HL-60 (cell line): ENCODE measurements at regions not wholly inside any gene's neighbourhood (a gene's known extent, or its start where the extent isn't known, plus 50 kb on each side); places are given as distances from the start of the nearest gene placed in this dataset.

Source experiments
- DNase-seq, 2 experiments: peaks; one replicate each; pipeline ENCODE4 v3.0.0-alpha.2; 2010 to 2020; ENCODE audit warnings: low read depth in 1 of 2, low spot score in 1 of 2
- H3K27ac ChIP-seq: fragments of 250-450 bp; sonication (Bioruptor Pico); replicated peaks from 2 replicates; pipeline ENCODE4 v1.5.1; 2020; ENCODE audit warnings: mild to moderate bottlenecking, moderate library complexity
- H3K27me3 ChIP-seq: fragments of 250-450 bp; sonication (Bioruptor Pico); 2 replicates; pipeline ENCODE4 v1.5.1; 2021; ENCODE audit warnings: mild to moderate bottlenecking, moderate library complexity; ENCODE audit not compliant: insufficient read depth, poor library complexity, severe bottlenecking
- H3K4me3 ChIP-seq: replicated peaks from 2 replicates; pipeline ENCODE4 v1.5.1; 2011; ENCODE audit warnings: mild to moderate bottlenecking, control low read depth, low read length; ENCODE audit not compliant: insufficient read depth
- GABPA ChIP-seq: IDR thresholded peaks from 2 replicates; pipeline ENCODE4 v1.6.1; 2012; ENCODE audit warnings: low read depth
- POLR2AphosphoS5 ChIP-seq: IDR thresholded peaks from 2 replicates; pipeline ENCODE4 v1.6.1; 2012; ENCODE audit warnings: low read depth
- SPI1 ChIP-seq: IDR thresholded peaks from 2 replicates; pipeline ENCODE4 v1.6.1; 2012; ENCODE audit warnings: low read depth, mild to moderate bottlenecking, borderline replicate concordance
- TF ChIP-seq, protein P1 (sequence below): IDR thresholded peaks from one replicate; pipeline ENCODE4 v1.5.1; 2011; ENCODE audit warnings: low read length, control low read depth, inconsistent platforms; ENCODE audit not compliant: insufficient read depth
- TF ChIP-seq, protein P2 (sequence below): IDR thresholded peaks from 2 replicates; pipeline ENCODE4 v1.6.1; 2012; ENCODE audit warnings: low read depth; ENCODE audit not compliant: insufficient replicate concordance

DNA sequence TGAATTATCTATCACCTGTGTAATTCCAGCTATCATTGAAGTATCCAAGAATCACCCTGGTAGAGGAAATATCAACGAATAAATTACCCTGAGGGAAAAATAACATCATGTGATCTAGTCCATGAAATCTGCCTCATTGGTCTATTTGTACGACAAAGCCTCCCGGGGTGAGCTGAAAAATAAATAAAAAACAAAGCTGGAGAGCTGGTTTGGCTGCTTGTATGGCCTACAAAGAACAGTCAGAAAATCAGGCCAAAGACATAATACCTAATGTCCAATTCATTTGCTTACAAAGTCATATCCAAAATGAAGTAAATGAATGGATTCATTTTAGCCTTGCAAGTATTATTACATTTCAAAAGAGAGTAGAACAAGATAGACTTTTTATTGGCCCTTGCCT is 449.9 kb downstream of the KLF12 start:
- TF ChIP-seq, protein P1, sequence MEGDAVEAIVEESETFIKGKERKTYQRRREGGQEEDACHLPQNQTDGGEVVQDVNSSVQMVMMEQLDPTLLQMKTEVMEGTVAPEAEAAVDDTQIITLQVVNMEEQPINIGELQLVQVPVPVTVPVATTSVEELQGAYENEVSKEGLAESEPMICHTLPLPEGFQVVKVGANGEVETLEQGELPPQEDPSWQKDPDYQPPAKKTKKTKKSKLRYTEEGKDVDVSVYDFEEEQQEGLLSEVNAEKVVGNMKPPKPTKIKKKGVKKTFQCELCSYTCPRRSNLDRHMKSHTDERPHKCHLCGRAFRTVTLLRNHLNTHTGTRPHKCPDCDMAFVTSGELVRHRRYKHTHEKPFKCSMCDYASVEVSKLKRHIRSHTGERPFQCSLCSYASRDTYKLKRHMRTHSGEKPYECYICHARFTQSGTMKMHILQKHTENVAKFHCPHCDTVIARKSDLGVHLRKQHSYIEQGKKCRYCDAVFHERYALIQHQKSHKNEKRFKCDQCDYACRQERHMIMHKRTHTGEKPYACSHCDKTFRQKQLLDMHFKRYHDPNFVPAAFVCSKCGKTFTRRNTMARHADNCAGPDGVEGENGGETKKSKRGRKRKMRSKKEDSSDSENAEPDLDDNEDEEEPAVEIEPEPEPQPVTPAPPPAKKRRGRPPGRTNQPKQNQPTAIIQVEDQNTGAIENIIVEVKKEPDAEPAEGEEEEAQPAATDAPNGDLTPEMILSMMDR: no peak
- TF ChIP-seq SPI1 (no peak), POLR2AphosphoS5 (no peak), GABPA (no peak)
- TF ChIP-seq, protein P2, sequence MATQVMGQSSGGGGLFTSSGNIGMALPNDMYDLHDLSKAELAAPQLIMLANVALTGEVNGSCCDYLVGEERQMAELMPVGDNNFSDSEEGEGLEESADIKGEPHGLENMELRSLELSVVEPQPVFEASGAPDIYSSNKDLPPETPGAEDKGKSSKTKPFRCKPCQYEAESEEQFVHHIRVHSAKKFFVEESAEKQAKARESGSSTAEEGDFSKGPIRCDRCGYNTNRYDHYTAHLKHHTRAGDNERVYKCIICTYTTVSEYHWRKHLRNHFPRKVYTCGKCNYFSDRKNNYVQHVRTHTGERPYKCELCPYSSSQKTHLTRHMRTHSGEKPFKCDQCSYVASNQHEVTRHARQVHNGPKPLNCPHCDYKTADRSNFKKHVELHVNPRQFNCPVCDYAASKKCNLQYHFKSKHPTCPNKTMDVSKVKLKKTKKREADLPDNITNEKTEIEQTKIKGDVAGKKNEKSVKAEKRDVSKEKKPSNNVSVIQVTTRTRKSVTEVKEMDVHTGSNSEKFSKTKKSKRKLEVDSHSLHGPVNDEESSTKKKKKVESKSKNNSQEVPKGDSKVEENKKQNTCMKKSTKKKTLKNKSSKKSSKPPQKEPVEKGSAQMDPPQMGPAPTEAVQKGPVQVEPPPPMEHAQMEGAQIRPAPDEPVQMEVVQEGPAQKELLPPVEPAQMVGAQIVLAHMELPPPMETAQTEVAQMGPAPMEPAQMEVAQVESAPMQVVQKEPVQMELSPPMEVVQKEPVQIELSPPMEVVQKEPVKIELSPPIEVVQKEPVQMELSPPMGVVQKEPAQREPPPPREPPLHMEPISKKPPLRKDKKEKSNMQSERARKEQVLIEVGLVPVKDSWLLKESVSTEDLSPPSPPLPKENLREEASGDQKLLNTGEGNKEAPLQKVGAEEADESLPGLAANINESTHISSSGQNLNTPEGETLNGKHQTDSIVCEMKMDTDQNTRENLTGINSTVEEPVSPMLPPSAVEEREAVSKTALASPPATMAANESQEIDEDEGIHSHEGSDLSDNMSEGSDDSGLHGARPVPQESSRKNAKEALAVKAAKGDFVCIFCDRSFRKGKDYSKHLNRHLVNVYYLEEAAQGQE: no peak
- H3K27ac ChIP-seq: no peak overlapping the region
- no peak for DNase-seq
- H3K27me3 ChIP-seq: peaks cover under 1% of the 10 kb centered on the region
- no peak overlapping the region for H3K4me3 ChIP-seq

DNA sequence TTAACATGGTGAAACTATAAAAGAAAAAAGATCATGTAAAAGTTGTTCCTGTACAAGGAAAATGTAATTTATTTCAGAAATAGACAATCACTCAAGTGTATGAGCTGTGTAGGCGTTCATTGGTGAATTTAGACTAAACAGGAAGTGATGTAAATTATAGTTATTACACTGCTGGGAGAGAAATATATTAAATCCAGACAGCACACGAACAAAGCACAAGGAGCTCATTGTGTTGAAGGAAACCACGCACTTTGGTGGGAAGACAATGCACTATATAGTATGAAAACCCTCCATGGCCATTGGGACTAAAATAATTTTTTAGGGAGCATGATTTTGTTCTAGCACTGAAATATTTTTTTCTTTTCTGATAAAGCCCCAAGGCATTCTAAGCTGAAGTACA is 450.5 kb downstream of the KLF12 start:
- Histone ChIP-seq H3K27ac (no peak overlapping the region), H3K27me3 (no peaks in the 10 kb centered on the region), H3K4me3 (no peak overlapping the region)
- DNase-seq: no peak
- no peak for TF ChIP-seq SPI1

DNA sequence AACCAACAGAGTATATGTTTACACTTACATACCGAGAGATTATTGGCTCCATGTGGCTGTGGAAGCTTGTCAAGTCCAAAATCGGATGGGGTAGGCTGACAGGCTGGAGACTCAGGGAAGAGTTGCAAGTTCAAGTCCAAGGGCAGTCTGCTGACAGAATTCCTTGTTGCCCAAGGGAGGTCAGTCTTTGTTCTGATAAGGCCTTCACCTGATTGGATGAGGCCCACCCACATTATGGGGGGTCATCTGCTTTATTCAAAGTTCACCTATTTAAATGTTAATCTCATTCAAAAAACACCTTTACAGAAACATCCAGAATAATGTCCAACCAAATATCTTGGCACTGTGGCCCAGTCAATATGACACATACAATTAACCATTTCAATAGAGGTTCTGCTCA is 452.4 kb downstream of the KLF12 start:
- Histone ChIP-seq H3K27ac (no peak overlapping the region), H3K4me3 (no peak overlapping the region), H3K27me3 (no peaks in the 10 kb centered on the region)
- no peak for DNase-seq
- TF ChIP-seq, protein P2: no peak
- no peak for TF ChIP-seq GABPA
- TF ChIP-seq, protein P1: no peak
- TF ChIP-seq SPI1: no peak
- TF ChIP-seq POLR2AphosphoS5: no peak

DNA sequence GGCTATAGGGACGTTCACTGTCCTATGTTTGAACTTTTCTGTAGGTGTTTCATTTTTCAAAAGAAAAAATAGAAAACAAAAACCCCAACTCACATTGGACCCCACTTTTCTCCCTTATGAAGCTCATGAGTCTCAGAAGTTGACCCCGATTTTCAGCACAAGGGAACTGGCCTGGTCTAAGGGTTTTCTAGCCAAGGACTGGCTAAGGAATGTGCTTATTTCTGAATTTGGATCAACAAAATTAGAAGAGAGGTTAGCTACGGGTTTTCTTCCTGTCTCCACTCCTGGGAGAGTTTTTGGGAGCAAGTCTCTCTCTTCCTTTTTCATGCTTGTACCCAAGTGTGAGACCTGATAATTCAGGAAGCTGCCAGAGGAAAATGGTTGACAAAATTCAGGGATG is 453.2 kb downstream of the KLF12 start:
- DNase-seq: no peak
- Histone ChIP-seq H3K4me3 (no peak overlapping the region), H3K27me3 (no peaks in the 10 kb centered on the region), H3K27ac (no peak overlapping the region)
- TF ChIP-seq, protein P2: no peak
- TF ChIP-seq POLR2AphosphoS5 (no peak), GABPA (no peak), SPI1 (no peak)
- TF ChIP-seq, protein P1: no peak
